Astrocyte of the spinal cord (primary cell): ENCODE measurements at regions not wholly inside any gene's neighbourhood (a gene's known extent, or its start where the extent isn't known, plus 50 kb on each side); places are given as distances from the start of the nearest gene placed in this dataset.
"Not testable (repeated sequence)": the region's sequence is repeated elsewhere in the genome, so short reads cannot be mapped to it uniquely, and the experiment has no call there.

ENCODE experiments used
- DNase-seq: peaks from one replicate; pipeline ENCODE4 v3.0.0; 2011; ENCODE audit warnings: low read depth, low spot score
- H3K4me3 ChIP-seq: 2 replicates; pipeline ENCODE4 v1.5.1; 2011; ENCODE audit warnings: low read depth, mild to moderate bottlenecking, low read length, moderate library complexity
- CTCF ChIP-seq: IDR thresholded peaks from 2 replicates; pipeline ENCODE4 v1.5.1; 2012; ENCODE audit warnings: low read depth, mild to moderate bottlenecking, low read length, inconsistent platforms
- in situ Hi-C: cut with HindIII; loops from 2 replicates; pipeline ENCODE4 v1.10.0; 2017; ENCODE audit warnings: low sequenced_read_pairs

DNA sequence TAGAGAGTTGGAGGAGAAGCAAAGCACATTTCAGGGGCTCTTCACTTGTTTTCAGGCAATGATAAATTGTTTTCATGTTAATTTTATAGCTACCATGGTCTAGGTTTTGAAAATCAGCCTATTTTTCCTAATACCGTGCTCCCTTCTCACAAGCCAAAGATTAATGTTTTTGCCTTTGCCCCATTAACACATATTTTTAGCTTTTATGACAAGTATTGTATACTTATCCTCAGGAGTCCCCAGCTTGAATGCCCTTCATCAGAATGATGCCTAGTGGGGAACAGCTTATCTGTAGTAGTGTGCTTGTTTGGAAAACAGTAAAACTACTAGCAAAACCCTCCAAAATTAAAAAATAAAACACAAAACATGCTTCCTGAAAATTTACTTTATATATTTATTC lies 194.0 kb downstream of the LNPK start:
- in situ Hi-C loops, result no loop called here
- no peak for TF ChIP-seq CTCF
- DNase-seq, result no peak
- no peak overlapping the region for H3K4me3 ChIP-seq

DNA sequence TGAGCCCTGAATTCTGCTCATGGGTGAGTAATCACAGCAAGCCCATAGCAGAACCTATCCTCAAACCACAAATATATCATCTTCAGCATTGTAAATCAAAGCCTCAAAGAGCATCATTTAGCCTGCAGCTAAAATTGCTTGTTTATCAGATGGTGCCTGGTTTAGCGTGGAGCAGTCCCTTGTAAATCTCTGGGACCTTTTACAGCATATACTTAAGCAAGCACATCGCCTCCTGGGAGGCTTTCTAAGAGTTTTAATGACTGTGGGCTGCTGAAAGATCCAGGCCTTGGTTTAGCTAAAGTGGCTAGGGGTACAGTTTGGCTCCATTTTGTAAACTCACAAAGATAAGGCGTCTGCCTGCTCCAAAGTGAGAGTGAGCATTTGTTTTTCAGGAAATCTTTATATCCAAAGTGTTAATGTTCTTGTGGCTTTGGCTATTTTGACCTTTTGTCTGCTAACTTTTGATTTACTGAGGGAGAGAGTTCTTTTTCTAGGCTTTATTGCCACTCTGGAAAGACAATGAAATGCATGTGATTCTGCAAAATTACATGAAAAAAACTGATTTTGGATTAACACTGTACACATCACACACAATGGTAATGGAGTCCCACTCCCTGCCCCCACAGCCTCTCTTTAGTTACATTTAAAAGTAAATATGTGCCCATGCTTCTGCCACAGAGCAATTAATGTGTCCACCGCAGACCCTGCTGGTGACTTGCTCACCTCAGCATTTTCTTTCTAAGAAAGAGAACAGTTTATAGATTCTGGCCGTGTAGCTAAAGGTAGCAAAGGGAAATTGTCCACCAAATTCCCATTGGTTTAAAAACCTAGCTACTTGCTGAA lies 194.8 kb downstream of the LNPK start:
- no peak for DNase-seq
- no peak overlapping the region for H3K4me3 ChIP-seq
- in situ Hi-C loops, result no loop called here
- TF ChIP-seq CTCF, result no peak

GRCh38 chr2:175806570-175806969 lies 195.5 kb downstream of the LNPK start:
- in situ Hi-C loops, result no loop called here
- TF ChIP-seq CTCF, result no peak

DNA sequence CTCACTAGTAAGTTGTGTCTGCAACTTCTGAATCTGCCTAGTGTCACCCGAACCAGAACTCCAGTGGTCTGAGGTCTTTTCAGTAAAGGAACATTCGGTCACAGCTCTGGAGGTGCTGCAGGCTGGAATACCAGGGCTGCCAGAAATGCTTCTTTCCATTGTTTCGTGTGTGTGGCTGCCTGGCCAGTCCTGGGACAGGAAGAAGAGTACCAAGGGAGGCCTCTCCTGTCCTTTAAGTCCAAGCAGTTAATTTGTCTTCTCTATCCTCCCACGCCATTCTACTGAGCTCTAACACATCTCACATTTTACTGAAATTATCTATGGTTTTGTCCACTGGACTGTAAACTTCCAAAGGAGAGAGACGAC lies 196.0 kb downstream of the LNPK start:
- in situ Hi-C loops, result no loop called here
- no peak for TF ChIP-seq CTCF
- DNase-seq, result no peak
- no peak overlapping the region for H3K4me3 ChIP-seq

More at GRCh38 chr2:175806570-175806969, 195.5 kb downstream of the LNPK start:
- no peak for DNase-seq
- no peak overlapping the region for H3K4me3 ChIP-seq

GRCh38 chr2:175805442-175806124 lies 196.5 kb downstream of the LNPK start:
- no peak for DNase-seq
- no peak for TF ChIP-seq CTCF
- no peak overlapping the region for H3K4me3 ChIP-seq
- in situ Hi-C loops, result no loop called here

- DNase-seq, result no peak
- no peak overlapping the region for H3K4me3 ChIP-seq
- no peak for TF ChIP-seq CTCF
- in situ Hi-C loops, result no loop called here
Measured at GRCh38 chr2:175804122-175804521, 197.9 kb downstream of the LNPK start.

GRCh38 chr2:175796422-175796821 lies 205.6 kb downstream of the LNPK start:
- H3K4me3 ChIP-seq, DNase-seq, in situ Hi-C loops: not testable (repeated sequence)
